ENCODE measurements at regions not wholly inside any gene's neighbourhood (a gene's known extent, or its start where the extent isn't known, plus 50 kb on each side); places are given as distances from the start of the nearest gene placed in this dataset.
A peak's percentile ranks its signal among the peaks of the same experiment; 100 is the strongest.
"Not testable (repeated sequence)": the region's sequence is repeated elsewhere in the genome, so short reads cannot be mapped to it uniquely, and the experiment has no call there.

DNA sequence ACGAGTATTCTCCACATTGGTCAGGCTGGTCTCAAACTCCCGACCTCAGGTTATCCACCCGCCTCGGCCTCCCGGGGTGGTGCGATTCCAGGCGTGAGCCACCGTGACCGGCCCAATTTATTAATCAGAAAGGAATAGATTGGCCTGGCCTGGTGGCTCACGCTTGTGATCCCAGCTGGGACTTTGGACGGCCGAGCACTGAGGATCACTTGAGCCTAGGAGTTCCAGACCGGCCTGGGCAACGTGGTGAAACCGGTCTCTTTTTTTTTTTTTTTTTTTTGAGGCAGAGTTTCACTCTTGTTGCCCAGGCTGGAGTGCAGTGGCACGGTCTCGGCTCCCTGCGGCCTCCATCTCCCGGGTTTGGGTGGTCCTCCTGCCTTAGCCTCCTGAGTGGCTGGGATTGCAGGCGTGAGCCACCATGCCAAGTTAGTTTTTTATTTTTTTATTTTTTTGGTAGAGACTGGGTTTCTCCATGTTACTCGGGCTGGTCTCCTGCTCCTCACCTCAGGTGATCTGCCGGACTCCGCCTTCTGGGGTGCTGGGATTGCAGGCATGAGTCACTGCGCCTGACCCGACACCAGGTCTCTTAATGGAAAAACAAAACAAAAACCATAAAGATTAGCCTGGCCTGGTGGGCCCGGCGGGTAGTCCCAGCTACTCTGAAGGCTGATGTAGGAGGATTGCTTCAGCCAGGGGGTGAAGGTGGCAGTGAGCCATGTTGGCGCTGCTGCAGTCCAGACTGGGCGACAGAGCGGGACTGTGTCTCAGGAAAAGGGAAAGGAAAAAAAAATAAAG is 141.0 kb downstream of the GOLGA6L22 start:
- H3K4me2 ChIP-seq (ENCODE audit: insufficient read depth, low read length), result not testable (repeated sequence)

DNA sequence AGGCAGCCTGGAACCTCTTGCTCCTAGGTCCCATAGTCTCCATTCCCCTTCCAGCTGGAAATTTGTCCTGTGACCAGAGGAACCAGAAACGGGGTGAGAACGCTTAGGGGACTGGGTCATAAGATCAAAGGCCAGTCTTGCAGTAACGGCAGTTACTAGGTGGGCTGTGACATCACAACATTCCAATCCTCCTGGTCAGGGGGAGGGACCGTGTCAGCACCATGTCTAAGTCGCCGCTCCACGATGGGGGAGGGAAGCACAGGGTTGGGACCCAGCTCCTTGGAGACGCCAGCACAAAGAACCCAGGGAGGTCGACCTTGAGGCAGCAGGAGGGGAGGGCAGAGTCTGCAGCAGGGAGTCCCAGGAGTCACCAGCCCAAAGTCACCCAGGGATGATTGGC is 158.3 kb downstream of the GOLGA6L22 start:
- in situ Hi-C loops (cut with MboI); H3K4me1 ChIP-seq (replicated peaks in 1 of 2; ENCODE audit: control insufficient read depth in 2 of 2, insufficient read depth in 2 of 2, low read length in 2 of 2); H3K4me3 ChIP-seq; H3K4me2 ChIP-seq (ENCODE audit: insufficient read depth, low read length); H3K79me2 ChIP-seq (ENCODE audit: control insufficient read depth, insufficient read depth, low read length); H3K9ac ChIP-seq (ENCODE audit: insufficient read depth in 1 of 2, low read depth in 2 of 2, low read length in 2 of 2); H3K27ac ChIP-seq (ENCODE audit: extremely low read depth, low read depth, low read length); intact Hi-C loops (cut with micrococcal nuclease); DNase-seq (ENCODE audit: extremely low read depth in 1 of 4, low spot score in 3 of 4); FAIRE-seq; H3K9me3 ChIP-seq (replicated peaks; ENCODE audit: control insufficient read depth, insufficient read depth, low read depth, low read length); H3K36me3 ChIP-seq (ENCODE audit: control insufficient read depth, insufficient read depth, low read length); ATAC-seq; CTCF ChIA-PET (ENCODE audit: low intra/inter-chr PET ratio); H2AFZ ChIP-seq (ENCODE audit: low read depth, low read length); H4K20me1 ChIP-seq (replicated peaks; ENCODE audit: control insufficient read depth, insufficient read depth, low read length); H3K27me3 ChIP-seq (ENCODE audit: control insufficient read depth in 2 of 2, insufficient read depth in 2 of 2, low read length in 2 of 2); H3K9me1 ChIP-seq (ENCODE audit: control insufficient read depth, insufficient read depth, low read length); BruUV-seq (replicated peaks); POLR2A ChIA-PET: not testable (repeated sequence)
- 44% methylated on average over 4 of the region's 9 CpGs for WGBS (ENCODE audit: insufficient coverage, low coverage, missing lambda C conversion rate)

More for the DNA sequence above, 141.0 kb downstream of the GOLGA6L22 start:
- H2AFZ ChIP-seq (ENCODE audit: low read depth, low read length); H3K9me1 ChIP-seq (ENCODE audit: control insufficient read depth, insufficient read depth, low read length); FAIRE-seq; BruUV-seq (replicated peaks); CTCF ChIA-PET (ENCODE audit: low intra/inter-chr PET ratio); intact Hi-C loops (cut with micrococcal nuclease); H3K79me2 ChIP-seq (ENCODE audit: control insufficient read depth, insufficient read depth, low read length); H3K27me3 ChIP-seq (ENCODE audit: control insufficient read depth in 2 of 2, insufficient read depth in 2 of 2, low read length in 2 of 2); H3K9ac ChIP-seq (ENCODE audit: insufficient read depth in 1 of 2, low read depth in 2 of 2, low read length in 2 of 2); H3K9me3 ChIP-seq (replicated peaks; ENCODE audit: control insufficient read depth, insufficient read depth, low read depth, low read length); H3K27ac ChIP-seq (ENCODE audit: extremely low read depth, low read depth, low read length); in situ Hi-C loops (cut with MboI); H3K36me3 ChIP-seq (ENCODE audit: control insufficient read depth, insufficient read depth, low read length); POLR2A ChIA-PET; H3K4me3 ChIP-seq; H4K20me1 ChIP-seq (replicated peaks; ENCODE audit: control insufficient read depth, insufficient read depth, low read length); H3K4me1 ChIP-seq (replicated peaks in 1 of 2; ENCODE audit: control insufficient read depth in 2 of 2, insufficient read depth in 2 of 2, low read length in 2 of 2); TF ChIP-seq JUND (tag; IDR thresholded peaks at IDR 0.05; ENCODE audit: borderline replicate concordance, low read depth, low read length): not testable (repeated sequence)
- TF ChIP-seq JUND (IDR thresholded peaks at IDR 0.05; ENCODE audit: borderline replicate concordance, low read depth, low read length), result peak; percentile 12; the same call in 1 of the 2 replicates
- TF ChIP-seq, protein P1, sequence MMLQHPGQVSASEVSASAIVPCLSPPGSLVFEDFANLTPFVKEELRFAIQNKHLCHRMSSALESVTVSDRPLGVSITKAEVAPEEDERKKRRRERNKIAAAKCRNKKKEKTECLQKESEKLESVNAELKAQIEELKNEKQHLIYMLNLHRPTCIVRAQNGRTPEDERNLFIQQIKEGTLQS (IDR thresholded peaks at IDR 0.05), result 0 out of 2 replicates have a peak, but pooled peaks have one; percentile 15
- TF ChIP-seq, protein P1 (CRISPR knock-in tag; conservative IDR thresholded peaks at IDR 0.05), result not testable (repeated sequence)
- DNase-seq (ENCODE audit: extremely low read depth in 1 of 4, low spot score in 3 of 4) (peak in 2 of 4 experiments; percentile 0 to 5), ATAC-seq (peak; percentile 25; the same call in 1 of the 3 replicates)
- WGBS (ENCODE audit: insufficient coverage, low coverage, missing lambda C conversion rate), result 64% methylated on average over 22 of the region's 30 CpGs

DNA sequence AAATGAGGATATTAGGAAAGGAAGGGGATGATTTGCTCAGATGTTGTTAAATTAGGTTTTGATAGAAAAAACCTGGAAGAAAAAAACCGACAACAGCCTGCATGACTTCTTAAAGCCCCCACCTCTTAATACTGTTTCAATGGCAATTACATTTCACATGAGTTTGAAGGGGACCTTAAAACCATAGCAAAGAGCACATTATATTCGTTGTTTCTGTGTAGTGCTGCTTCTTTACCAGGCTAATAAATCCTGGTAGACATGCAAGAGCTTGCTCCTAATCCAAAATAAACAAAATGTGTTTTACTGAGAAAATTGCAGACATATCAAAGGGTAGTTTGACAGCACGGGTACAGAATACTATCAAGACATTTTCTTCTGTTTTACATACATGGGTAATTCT is 154.7 kb upstream of the NIPA1 start:
- BruUV-seq (replicated peaks); H3K27ac ChIP-seq (ENCODE audit: extremely low read depth, low read depth, low read length); H2AFZ ChIP-seq (ENCODE audit: low read depth, low read length); ATAC-seq; H3K4me1 ChIP-seq (replicated peaks in 1 of 2; ENCODE audit: control insufficient read depth in 2 of 2, insufficient read depth in 2 of 2, low read length in 2 of 2); H3K9me1 ChIP-seq (ENCODE audit: control insufficient read depth, insufficient read depth, low read length); H3K36me3 ChIP-seq (ENCODE audit: control insufficient read depth, insufficient read depth, low read length); H3K4me3 ChIP-seq; CTCF ChIA-PET (ENCODE audit: low intra/inter-chr PET ratio); H3K9ac ChIP-seq (ENCODE audit: insufficient read depth in 1 of 2, low read depth in 2 of 2, low read length in 2 of 2); DNase-seq (ENCODE audit: extremely low read depth in 1 of 4, low spot score in 3 of 4); POLR2A ChIA-PET; FAIRE-seq; H3K9me3 ChIP-seq (replicated peaks; ENCODE audit: control insufficient read depth, insufficient read depth, low read depth, low read length); H3K79me2 ChIP-seq (ENCODE audit: control insufficient read depth, insufficient read depth, low read length); H3K27me3 ChIP-seq (ENCODE audit: control insufficient read depth in 2 of 2, insufficient read depth in 2 of 2, low read length in 2 of 2); in situ Hi-C loops (cut with MboI); intact Hi-C loops (cut with micrococcal nuclease); H4K20me1 ChIP-seq (replicated peaks; ENCODE audit: control insufficient read depth, insufficient read depth, low read length); H3K4me2 ChIP-seq (ENCODE audit: insufficient read depth, low read length): not testable (repeated sequence)
- 0% methylated on average over 2 of the region's 3 CpGs for WGBS (ENCODE audit: insufficient coverage, low coverage, missing lambda C conversion rate)

Data from K562 (cell line).